Neural cell (in vitro differentiated cells): ENCODE measurements at regions not wholly inside any gene's neighbourhood (a gene's known extent, or its start where the extent isn't known, plus 50 kb on each side); places are given as distances from the start of the nearest gene placed in this dataset.

Source experiments
- H2AFZ ChIP-seq: fragments of 200-600, 300-800 bp; sonication (generic), shearing (Covaris generic); 2 replicates; pipeline ENCODE4 v1.6.0; 2014; ENCODE audit warnings: low read depth, mild to moderate bottlenecking, antibody characterized with exemption, low read length, moderate library complexity
- H3F3A ChIP-seq: fragments of 200-600 bp; shearing (Covaris generic); 2 replicates; pipeline ENCODE4 v1.6.1; 2016; ENCODE audit warnings: mild to moderate bottlenecking, moderate library complexity, mixed read lengths, antibody characterized with exemption, low read length; ENCODE audit not compliant: insufficient read depth, poor library complexity, severe bottlenecking
- H3K27ac ChIP-seq: fragments of 200-600, 300-800 bp; sonication (generic), shearing (Covaris generic); 2 replicates; pipeline ENCODE4 v1.5.1; 2014; ENCODE audit warnings: mild to moderate bottlenecking, low read length, moderate library complexity
- H3K27me3 ChIP-seq: fragments of 300-800, 200-600 bp; sonication (generic), shearing (Covaris generic); 2 replicates; pipeline ENCODE4 v1.6.0; 2014; ENCODE audit warnings: mild to moderate bottlenecking, low read depth, low read length, moderate library complexity; ENCODE audit not compliant: insufficient read depth
- H3K36me3 ChIP-seq: fragments of 300-800, 200-600 bp; sonication (generic), shearing (Covaris generic); 2 replicates; pipeline ENCODE4 v1.5.1; 2014; ENCODE audit warnings: mild to moderate bottlenecking, antibody characterized with exemption, low read length, moderate library complexity; ENCODE audit not compliant: insufficient read depth
- H3K4me2 ChIP-seq: fragments of 300-800, 200-600 bp; sonication (generic), shearing (Covaris generic); 2 replicates; pipeline ENCODE4 v1.6.0; 2014; ENCODE audit warnings: mild to moderate bottlenecking, low read length
- H3K4me3 ChIP-seq: fragments of 300-800, 200-600 bp; sonication (generic), shearing (Covaris generic); 2 replicates; pipeline ENCODE4 v1.5.1; 2014; ENCODE audit warnings: mild to moderate bottlenecking, low read length, moderate library complexity
- H3K79me2 ChIP-seq: fragments of 200-600 bp; shearing (Covaris generic); replicated peaks from 2 replicates; pipeline ENCODE4 v1.6.0; 2014; ENCODE audit warnings: mild to moderate bottlenecking, low read length, moderate library complexity; ENCODE audit not compliant: insufficient read depth
- H3K9ac ChIP-seq: fragments of 300-800, 200-600 bp; sonication (generic), shearing (Covaris generic); 2 replicates; pipeline ENCODE4 v1.6.1; 2016; ENCODE audit warnings: mild to moderate bottlenecking, low read length, mixed read lengths
- H3K9me2 ChIP-seq: fragments of 200-600 bp; shearing (Covaris generic); 2 replicates; pipeline ENCODE4 v1.6.1; 2016; ENCODE audit warnings: mild to moderate bottlenecking, low read length, mixed read lengths; ENCODE audit not compliant: insufficient read depth
- H3K9me3 ChIP-seq: fragments of 200-600, 300-800 bp; sonication (generic), shearing (Covaris generic); 2 replicates; pipeline ENCODE4 v1.6.1; 2016; ENCODE audit warnings: mild to moderate bottlenecking, mixed run types, low read length, moderate library complexity, mixed read lengths
- H4K20me1 ChIP-seq: fragments of 200-600 bp; shearing (Covaris generic); 2 replicates; pipeline ENCODE4 v1.6.1; 2016; ENCODE audit warnings: mild to moderate bottlenecking, mixed run types; ENCODE audit not compliant: insufficient read depth
- CTCF ChIP-seq: fragments of 450-650 bp; IDR thresholded peaks from 2 replicates; pipeline ENCODE4 v1.5.1; 2014; ENCODE audit warnings: antibody characterized with exemption, mild to moderate bottlenecking, moderate library complexity; ENCODE audit not compliant: poor library complexity, severe bottlenecking
- EP300 ChIP-seq: fragments of 450-650 bp; conservative IDR thresholded peaks from 2 replicates; pipeline ENCODE4 v1.6.1; 2014; ENCODE audit warnings: antibody characterized with exemption, mild to moderate bottlenecking, moderate library complexity; ENCODE audit not compliant: poor library complexity, severe bottlenecking
- EZH2 ChIP-seq: fragments of 200-600, 300-800 bp; shearing (Covaris generic), sonication (generic); IDR thresholded peaks from 2 replicates; pipeline ENCODE4 v1.6.1; 2014; ENCODE audit warnings: antibody characterized with exemption, low read length, borderline replicate concordance, mild to moderate bottlenecking; ENCODE audit not compliant: insufficient read depth, poor library complexity, severe bottlenecking
- POLR2AphosphoS5 ChIP-seq: IDR thresholded peaks from 2 replicates; pipeline ENCODE4 v1.6.1; 2012
- RAD21 ChIP-seq: fragments of 450-650 bp; conservative IDR thresholded peaks from 2 replicates; pipeline ENCODE4 v1.6.1; 2014; ENCODE audit warnings: antibody characterized with exemption, mild to moderate bottlenecking, moderate library complexity
- REST ChIP-seq: IDR thresholded peaks from 2 replicates; pipeline ENCODE4 v1.6.1; 2012; ENCODE audit warnings: borderline replicate concordance
- SMC3 ChIP-seq: fragments of 450-650 bp; conservative IDR thresholded peaks from 2 replicates; pipeline ENCODE4 v1.6.1; 2014; ENCODE audit warnings: antibody characterized with exemption, mild to moderate bottlenecking, moderate library complexity; ENCODE audit not compliant: poor library complexity
- TAF1 ChIP-seq: IDR thresholded peaks from 2 replicates; pipeline ENCODE4 v1.6.1; 2012; ENCODE audit warnings: low read depth

GRCh38 chr7:155219947-155220769 lies 77.5 kb upstream of the INSIG1 start:
- no peaks in the 10 kb centered on the region for H3K36me3 ChIP-seq
- no peak for TF ChIP-seq CTCF
- TF ChIP-seq SMC3 = no peak
- H3F3A ChIP-seq = no peaks in the 10 kb centered on the region

GRCh38 chr7:155220903-155221302 lies 76.8 kb upstream of the INSIG1 start:
- Histone ChIP-seq H3K4me2 (no peak overlapping the region), H3K9ac (no peak overlapping the region), H3K27ac (no peak overlapping the region)

More at GRCh38 chr7:155219947-155220769, 77.5 kb upstream of the INSIG1 start:
- H3K4me2 ChIP-seq = no peak overlapping the region
- no peak overlapping the region for H2AFZ ChIP-seq
- no peaks in the 10 kb centered on the region for H3K27me3 ChIP-seq
- no peaks in the 10 kb centered on the region for H3K9me2 ChIP-seq
- H4K20me1 ChIP-seq = no peaks in the 10 kb centered on the region
- no peak overlapping the region for H3K27ac ChIP-seq
- no peak overlapping the region for H3K9ac ChIP-seq
- H3K79me2 ChIP-seq = no peaks in the 10 kb centered on the region
- no peak overlapping the region for H3K4me3 ChIP-seq
- H3K9me3 ChIP-seq = no peaks in the 10 kb centered on the region

More at GRCh38 chr7:155220903-155221302, 76.8 kb upstream of the INSIG1 start:
- no peaks in the 10 kb centered on the region for H3K9me3 ChIP-seq
- no peaks in the 10 kb centered on the region for H3K36me3 ChIP-seq
- H4K20me1 ChIP-seq = no peaks in the 10 kb centered on the region
- H3K4me3 ChIP-seq = no peak overlapping the region
- H3K27me3 ChIP-seq = no peaks in the 10 kb centered on the region
- TF ChIP-seq REST = no peak
- no peak for TF ChIP-seq TAF1
- no peak for TF ChIP-seq POLR2AphosphoS5
- no peak for TF ChIP-seq EZH2
- TF ChIP-seq SMC3 = no peak
- TF ChIP-seq RAD21 = no peak
- TF ChIP-seq EP300 = no peak
- H3K9me2 ChIP-seq = no peaks in the 10 kb centered on the region
- H3F3A ChIP-seq = no peaks in the 10 kb centered on the region
- H3K79me2 ChIP-seq = no peaks in the 10 kb centered on the region
- H2AFZ ChIP-seq = no peak overlapping the region
